Gastroesophageal sphincter (tissue), 3 donors: ENCODE measurements at regions not wholly inside any gene's neighbourhood (a gene's known extent, or its start where the extent isn't known, plus 50 kb on each side); places are given as distances from the start of the nearest gene placed in this dataset.

Experiments
- POLR2A ChIP-seq, 2 donors: fragments of 450-650 bp; IDR thresholded peaks; one replicate each; pipeline ENCODE4 v1.6.1; 2017; ENCODE audit warnings: antibody characterized with exemption in 2 of 2, mild to moderate bottlenecking in 2 of 2, moderate library complexity in 1 of 2
- POLR2AphosphoS5 ChIP-seq: sonication (generic); formaldehyde crosslinking; IDR thresholded peaks from one replicate; pipeline ENCODE4 v1.6.1; 2017; ENCODE audit warnings: antibody characterized with exemption
- TF ChIP-seq, protein P1 (sequence below), 4 experiments: fragments of 200-600 bp in 2 of 4; fragments of 450-650 bp in 2 of 4; sonication (generic) in 1 of 4; IDR thresholded peaks; one replicate each; pipeline ENCODE4 v1.5.1; 2017 to 2019; ENCODE audit warnings: antibody characterized with exemption in 4 of 4, mild to moderate bottlenecking in 2 of 4, moderate library complexity in 2 of 4

DNA sequence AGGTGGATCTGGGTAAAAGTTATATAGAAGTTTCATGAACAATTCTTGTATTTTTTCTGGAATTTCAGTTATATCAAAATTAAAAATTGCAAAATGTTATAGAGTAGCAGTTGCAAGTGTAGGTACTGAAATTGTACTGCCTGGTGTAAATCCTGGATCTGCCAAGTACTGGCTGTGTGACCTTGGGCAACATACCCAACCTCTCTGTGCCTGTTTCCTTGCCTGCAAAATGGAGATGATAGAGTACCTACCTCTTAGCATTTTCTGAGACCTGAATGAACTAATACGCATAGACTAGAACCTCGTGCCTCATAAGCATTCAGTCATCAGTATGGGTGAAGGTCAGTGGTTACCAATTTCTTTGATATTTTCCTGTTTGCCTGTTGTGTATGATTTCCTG lies 290.0 kb upstream of the KAZN start:
- TF ChIP-seq, protein P1, sequence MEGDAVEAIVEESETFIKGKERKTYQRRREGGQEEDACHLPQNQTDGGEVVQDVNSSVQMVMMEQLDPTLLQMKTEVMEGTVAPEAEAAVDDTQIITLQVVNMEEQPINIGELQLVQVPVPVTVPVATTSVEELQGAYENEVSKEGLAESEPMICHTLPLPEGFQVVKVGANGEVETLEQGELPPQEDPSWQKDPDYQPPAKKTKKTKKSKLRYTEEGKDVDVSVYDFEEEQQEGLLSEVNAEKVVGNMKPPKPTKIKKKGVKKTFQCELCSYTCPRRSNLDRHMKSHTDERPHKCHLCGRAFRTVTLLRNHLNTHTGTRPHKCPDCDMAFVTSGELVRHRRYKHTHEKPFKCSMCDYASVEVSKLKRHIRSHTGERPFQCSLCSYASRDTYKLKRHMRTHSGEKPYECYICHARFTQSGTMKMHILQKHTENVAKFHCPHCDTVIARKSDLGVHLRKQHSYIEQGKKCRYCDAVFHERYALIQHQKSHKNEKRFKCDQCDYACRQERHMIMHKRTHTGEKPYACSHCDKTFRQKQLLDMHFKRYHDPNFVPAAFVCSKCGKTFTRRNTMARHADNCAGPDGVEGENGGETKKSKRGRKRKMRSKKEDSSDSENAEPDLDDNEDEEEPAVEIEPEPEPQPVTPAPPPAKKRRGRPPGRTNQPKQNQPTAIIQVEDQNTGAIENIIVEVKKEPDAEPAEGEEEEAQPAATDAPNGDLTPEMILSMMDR (IDR thresholded peaks at IDR 0.05): no peak
- TF ChIP-seq POLR2AphosphoS5 (no peak), POLR2A (IDR thresholded peaks at IDR 0.05) (no peak)
